Tibial artery (tissue), 4 donors: ENCODE measurements at regions not wholly inside any gene's neighbourhood (a gene's known extent, or its start where the extent isn't known, plus 50 kb on each side); places are given as distances from the start of the nearest gene placed in this dataset.

Experiments
- DNase-seq, 2 donors: peaks; one replicate each; pipeline ENCODE4 v3.0.0-alpha.2; 2019
- H3K27ac ChIP-seq, 2 donors: fragments of 200-600 bp; sonication (generic) in 1 of 2; 1 replicate in 1 of 2; 2 replicates in 1 of 2; pipeline ENCODE4 v1.5.1; 2018 to 2019; ENCODE audit warnings: mild to moderate bottlenecking in 1 of 2
- H3K27me3 ChIP-seq, 2 donors: fragments of 200-600 bp; sonication (generic) in 1 of 2; one replicate each; pipeline versions ENCODE4 v1.5.1 to v1.6.0; 2016 to 2019
- H3K36me3 ChIP-seq, 3 donors: fragments of 200-600 bp; sonication (generic) in 2 of 3; one replicate each; pipeline ENCODE4 v1.5.1; 2016 to 2019; ENCODE audit warnings: mild to moderate bottlenecking in 2 of 3
- H3K4me1 ChIP-seq, 4 donors: fragments of 200-600 bp; sonication (generic) in 2 of 4; 1 replicate in 3 of 4; 2 replicates in 1 of 4; pipeline ENCODE4 v1.5.1; 2016 to 2019
- H3K4me3 ChIP-seq, 2 donors: fragments of 200-600 bp; sonication (generic) in 1 of 2; 1 replicate in 1 of 2; 2 replicates in 1 of 2; pipeline ENCODE4 v1.5.1; 2018 to 2019; ENCODE audit warnings: mild to moderate bottlenecking in 2 of 2
- H3K9me3 ChIP-seq, 3 donors: fragments of 200-600 bp; sonication (generic) in 1 of 3; one replicate each; pipeline ENCODE4 v1.5.1; 2016 to 2019
- CTCF ChIP-seq, 2 experiments: fragments of 200-600 bp in 1 of 2; fragments of 450-650 bp in 1 of 2; IDR thresholded peaks; one replicate each; pipeline ENCODE4 v1.5.1; 2017 to 2019; ENCODE audit warnings: antibody characterized with exemption in 2 of 2, mild to moderate bottlenecking in 1 of 2, moderate library complexity in 1 of 2
- intact Hi-C: fragments of 100-400 bp; cut with DNase I; formaldehyde crosslinking; loops from one replicate; pipeline ENCODE4 v1.15.0; 2023; ENCODE audit warnings: low total_unique reads

GRCh38 chr1:63134501-63135173, 187.7 kb upstream of the FOXD3 start:
- DNase-seq, result no peak
- no peak overlapping the region for H3K4me3 ChIP-seq
- no peaks in the 10 kb centered on the region for H3K4me1 ChIP-seq
- no peak for TF ChIP-seq CTCF (IDR thresholded peaks at IDR 0.05)
- H3K36me3 ChIP-seq, result no peaks in the 10 kb centered on the region
- no peaks in the 10 kb centered on the region for H3K9me3 ChIP-seq
- no peak overlapping the region for H3K27ac ChIP-seq
- H3K27me3 ChIP-seq, result no peaks in the 10 kb centered on the region
- intact Hi-C loops, result no loop called here

- no peak overlapping the region for H3K27ac ChIP-seq
- no peaks in the 10 kb centered on the region for H3K36me3 ChIP-seq
- H3K27me3 ChIP-seq, result no peaks in the 10 kb centered on the region
- no peak for DNase-seq
- intact Hi-C loops, result no loop called here
- no peaks in the 10 kb centered on the region for H3K9me3 ChIP-seq
- no peaks in the 10 kb centered on the region for H3K4me1 ChIP-seq
- H3K4me3 ChIP-seq, result no peak overlapping the region
- no peak for TF ChIP-seq CTCF (IDR thresholded peaks at IDR 0.05)
Observed at GRCh38 chr1:63135174-63135512, 187.2 kb upstream of the FOXD3 start.

GRCh38 chr1:63135801-63136200, 186.6 kb upstream of the FOXD3 start:
- Histone ChIP-seq H3K27me3 (no peaks in the 10 kb centered on the region), H3K27ac (no peak overlapping the region), H3K36me3 (no peaks in the 10 kb centered on the region), H3K4me1 (no peaks in the 10 kb centered on the region), H3K4me3 (no peak overlapping the region), H3K9me3 (no peaks in the 10 kb centered on the region)
- DNase-seq, result no peak
- intact Hi-C loops, result no loop called here
- no peak for TF ChIP-seq CTCF (IDR thresholded peaks at IDR 0.05)

GRCh38 chr1:63142001-63142400, 180.4 kb upstream of the FOXD3 start:
- intact Hi-C loops, result no loop called here

GRCh38 chr1:63143482-63143881, 178.9 kb upstream of the FOXD3 start:
- Histone ChIP-seq H3K9me3 (no peaks in the 10 kb centered on the region), H3K27me3 (no peaks in the 10 kb centered on the region), H3K36me3 (no peaks in the 10 kb centered on the region), H3K4me1 (no peaks in the 10 kb centered on the region), H3K27ac (no peak overlapping the region), H3K4me3 (no peak overlapping the region)
- DNase-seq, result no peak
- TF ChIP-seq CTCF (IDR thresholded peaks at IDR 0.05), result no peak
- intact Hi-C loops, result no loop called here

More at GRCh38 chr1:63142001-63142400, 180.4 kb upstream of the FOXD3 start:
- no peaks in the 10 kb centered on the region for H3K9me3 ChIP-seq
- H3K36me3 ChIP-seq, result no peaks in the 10 kb centered on the region
- no peak overlapping the region for H3K4me3 ChIP-seq
- DNase-seq, result no peak
- H3K27ac ChIP-seq, result no peak overlapping the region
- no peaks in the 10 kb centered on the region for H3K4me1 ChIP-seq
- H3K27me3 ChIP-seq, result no peaks in the 10 kb centered on the region
- no peak for TF ChIP-seq CTCF (IDR thresholded peaks at IDR 0.05)

- no peak for DNase-seq
- no peaks in the 10 kb centered on the region for H3K9me3 ChIP-seq
- H3K4me3 ChIP-seq, result no peak overlapping the region
- H3K4me1 ChIP-seq, result no peaks in the 10 kb centered on the region
- TF ChIP-seq CTCF (IDR thresholded peaks at IDR 0.05), result no peak
- intact Hi-C loops, result no loop called here
- no peak overlapping the region for H3K27ac ChIP-seq
- H3K36me3 ChIP-seq, result no peaks in the 10 kb centered on the region
- peaks cover 0 to 3% of the 10 kb centered on the region in 2 donors for H3K27me3 ChIP-seq
Observed at GRCh38 chr1:63147783-63148182, 174.6 kb upstream of the FOXD3 start.
